ENCODE measurements at regions not wholly inside any gene's neighbourhood (a gene's known extent, or its start where the extent isn't known, plus 50 kb on each side); places are given as distances from the start of the nearest gene placed in this dataset.
A peak's percentile ranks its signal among the peaks of the same experiment; 100 is the strongest.
"Not testable (repeated sequence)": the region's sequence is repeated elsewhere in the genome, so short reads cannot be mapped to it uniquely, and the experiment has no call there.

DNA sequence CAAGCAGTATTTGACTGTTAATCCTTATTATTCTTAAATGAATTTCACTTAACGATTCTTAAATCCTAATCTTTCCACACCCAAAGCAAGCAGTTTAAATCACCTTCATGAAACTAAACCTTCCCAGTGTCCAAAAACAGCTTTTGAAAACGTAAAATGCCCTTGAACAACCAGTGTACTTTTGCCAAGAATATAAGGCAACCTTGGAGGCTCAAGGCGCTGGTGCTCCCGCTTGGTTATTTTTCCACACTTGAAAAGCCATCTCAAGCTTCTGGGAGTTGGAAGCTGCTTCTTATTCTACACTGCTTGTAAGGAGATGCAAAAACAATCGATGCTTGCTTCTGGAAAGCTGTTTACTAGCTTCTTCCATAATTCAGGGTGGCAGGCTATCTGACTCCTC, 625.7 kb downstream of the HTR1B start:
- Histone ChIP-seq H3K4me3 (no peak overlapping the region), H3K4me1 (no peaks in the 10 kb centered on the region), H3K27ac (no peak overlapping the region), H3K9me3 (no peaks in the 10 kb centered on the region), H3K36me3 (no peaks in the 10 kb centered on the region), H3K27me3 (no peaks in the 10 kb centered on the region)
- TF ChIP-seq POLR2A (IDR thresholded peaks at IDR 0.05), result no peak
- no peak for DNase-seq

DNA sequence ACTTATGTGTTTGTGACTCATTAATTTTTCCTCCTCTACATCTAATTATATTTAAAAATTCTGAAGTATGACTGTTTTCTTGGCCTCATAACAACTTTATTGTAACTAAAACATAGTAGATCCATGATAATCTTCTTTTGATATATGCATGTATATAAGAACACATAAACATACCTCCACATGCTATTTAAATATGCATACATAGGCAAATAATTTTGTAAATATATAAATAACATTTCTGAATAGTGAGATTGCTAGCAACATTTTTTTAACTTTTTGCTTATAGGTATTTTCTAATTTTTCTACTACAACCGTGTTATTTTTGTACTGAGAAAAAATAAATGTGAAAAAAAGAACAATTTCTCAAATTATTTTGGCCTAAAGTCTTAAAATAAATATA, 627.6 kb downstream of the HTR1B start:
- DNase-seq, result no peak
- Histone ChIP-seq H3K36me3 (no peaks in the 10 kb centered on the region), H3K27me3 (no peaks in the 10 kb centered on the region), H3K4me1 (no peaks in the 10 kb centered on the region), H3K4me3 (no peak overlapping the region), H3K27ac (no peak overlapping the region), H3K9me3 (no peaks in the 10 kb centered on the region)
- no peak for TF ChIP-seq POLR2A (IDR thresholded peaks at IDR 0.05)
- TF ChIP-seq, protein P1, sequence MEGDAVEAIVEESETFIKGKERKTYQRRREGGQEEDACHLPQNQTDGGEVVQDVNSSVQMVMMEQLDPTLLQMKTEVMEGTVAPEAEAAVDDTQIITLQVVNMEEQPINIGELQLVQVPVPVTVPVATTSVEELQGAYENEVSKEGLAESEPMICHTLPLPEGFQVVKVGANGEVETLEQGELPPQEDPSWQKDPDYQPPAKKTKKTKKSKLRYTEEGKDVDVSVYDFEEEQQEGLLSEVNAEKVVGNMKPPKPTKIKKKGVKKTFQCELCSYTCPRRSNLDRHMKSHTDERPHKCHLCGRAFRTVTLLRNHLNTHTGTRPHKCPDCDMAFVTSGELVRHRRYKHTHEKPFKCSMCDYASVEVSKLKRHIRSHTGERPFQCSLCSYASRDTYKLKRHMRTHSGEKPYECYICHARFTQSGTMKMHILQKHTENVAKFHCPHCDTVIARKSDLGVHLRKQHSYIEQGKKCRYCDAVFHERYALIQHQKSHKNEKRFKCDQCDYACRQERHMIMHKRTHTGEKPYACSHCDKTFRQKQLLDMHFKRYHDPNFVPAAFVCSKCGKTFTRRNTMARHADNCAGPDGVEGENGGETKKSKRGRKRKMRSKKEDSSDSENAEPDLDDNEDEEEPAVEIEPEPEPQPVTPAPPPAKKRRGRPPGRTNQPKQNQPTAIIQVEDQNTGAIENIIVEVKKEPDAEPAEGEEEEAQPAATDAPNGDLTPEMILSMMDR (IDR thresholded peaks at IDR 0.05), result no peak

DNA sequence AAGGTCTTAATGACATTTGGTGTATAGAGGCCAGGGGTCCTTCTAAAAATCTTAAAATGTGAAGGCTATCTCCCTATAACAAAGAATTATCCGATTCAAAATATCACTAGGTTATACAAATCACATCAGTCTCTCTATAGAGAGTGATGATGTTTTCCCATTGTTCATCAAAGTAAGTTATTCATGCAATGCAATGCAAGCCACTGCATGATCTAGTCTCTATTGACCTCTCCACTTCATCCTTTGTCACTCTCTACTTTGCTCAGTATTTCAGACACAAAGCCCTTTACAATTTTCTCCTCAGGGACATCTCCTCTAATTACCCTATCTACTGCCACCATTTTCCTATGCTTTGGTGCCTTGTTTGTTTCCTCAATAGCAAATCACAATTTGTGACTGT, 628.0 kb downstream of the HTR1B start:
- Histone ChIP-seq H3K9me3 (no peaks in the 10 kb centered on the region), H3K4me3 (no peak overlapping the region), H3K36me3 (no peaks in the 10 kb centered on the region), H3K27ac (no peak overlapping the region), H3K4me1 (no peaks in the 10 kb centered on the region), H3K27me3 (no peaks in the 10 kb centered on the region)
- TF ChIP-seq POLR2A (IDR thresholded peaks at IDR 0.05), result no peak
- TF ChIP-seq, protein P1 (IDR thresholded peaks at IDR 0.05), result no peak
- DNase-seq, result no peak

DNA sequence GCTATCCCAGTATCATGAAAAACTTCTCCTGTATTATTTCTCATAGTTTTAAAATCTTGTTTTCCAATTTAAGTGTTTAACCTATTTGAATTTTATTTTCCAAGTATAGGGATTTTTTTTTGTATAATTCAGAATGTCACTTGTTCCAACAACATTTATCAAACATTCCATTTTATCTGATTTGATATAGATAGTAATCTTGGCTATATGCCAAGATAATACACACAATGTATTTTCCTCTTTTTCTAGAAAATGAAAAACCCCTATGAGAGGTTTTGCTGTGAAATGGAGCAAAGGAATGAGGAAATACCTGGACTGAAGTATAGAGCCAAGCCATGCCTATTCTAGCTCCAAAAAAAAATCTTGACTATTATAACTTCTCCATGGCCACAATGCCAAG, 628.9 kb downstream of the HTR1B start:
- TF ChIP-seq, protein P1 (IDR thresholded peaks at IDR 0.05), result no peak
- no peak for TF ChIP-seq POLR2A (IDR thresholded peaks at IDR 0.05)
- H3K4me3 ChIP-seq, result no peak overlapping the region

DNA sequence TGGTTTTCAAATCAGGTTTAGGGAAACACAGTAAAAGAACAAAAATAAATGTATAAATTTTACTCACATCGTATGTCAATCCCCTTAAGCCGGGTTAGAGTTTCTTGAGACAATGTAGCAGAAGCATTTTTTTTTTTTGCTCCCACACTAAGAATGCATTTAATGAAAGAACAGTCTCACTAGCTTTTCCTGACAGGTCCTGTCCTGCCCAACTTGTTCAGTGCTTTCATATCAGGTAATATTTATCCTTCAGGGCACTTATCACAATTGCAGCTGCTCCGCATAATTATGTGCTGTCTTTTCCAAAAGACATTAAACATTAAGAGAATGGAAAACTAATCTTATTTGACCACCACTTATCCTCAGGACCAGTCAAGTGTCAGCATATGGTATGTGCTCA, 632.0 kb downstream of the HTR1B start:
- Histone ChIP-seq H3K27ac (no peak overlapping the region), H3K4me3 (no peak overlapping the region), H3K27me3 (no peaks in the 10 kb centered on the region), H3K4me1 (no peaks in the 10 kb centered on the region), H3K9me3 (peaks cover 0 to 4% (median 0%) of the 10 kb centered on the region in 4 donors), H3K36me3 (no peaks in the 10 kb centered on the region)
- DNase-seq, result no peak
- TF ChIP-seq, protein P1 (IDR thresholded peaks at IDR 0.05), result no peak
- no peak for TF ChIP-seq POLR2A (IDR thresholded peaks at IDR 0.05)

More for the DNA sequence above, 628.9 kb downstream of the HTR1B start:
- H3K4me1 ChIP-seq, result no peaks in the 10 kb centered on the region
- peaks cover 0 to 2% (median 0%) of the 10 kb centered on the region in 4 donors for H3K9me3 ChIP-seq
- H3K27me3 ChIP-seq, result no peaks in the 10 kb centered on the region
- no peak for DNase-seq
- H3K27ac ChIP-seq, result no peak overlapping the region
- no peaks in the 10 kb centered on the region for H3K36me3 ChIP-seq

DNA sequence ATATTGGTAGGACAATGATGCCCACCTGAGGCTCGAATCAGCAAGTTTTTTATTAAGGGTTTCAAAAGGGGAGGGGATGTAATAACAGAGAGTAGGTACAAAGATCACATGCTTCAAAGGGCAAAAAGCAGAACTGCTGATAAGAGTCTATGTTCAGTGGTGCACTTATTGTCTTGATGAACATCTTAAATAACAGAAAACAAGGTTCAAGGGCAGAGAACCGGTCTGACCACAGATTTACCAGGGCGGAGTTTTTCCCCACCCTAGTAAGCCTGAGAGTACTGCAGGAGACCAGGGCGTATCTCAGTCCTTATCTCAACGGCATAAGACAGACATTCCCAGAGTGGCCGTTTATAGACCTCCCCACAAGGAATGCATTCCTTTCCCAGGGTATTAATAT, 639.7 kb downstream of the HTR1B start:
- not testable (repeated sequence) for H3K27me3 ChIP-seq, H3K4me1 ChIP-seq, H3K4me3 ChIP-seq, H3K36me3 ChIP-seq
- DNase-seq, result peak in 1 of 3 donors; percentile 56
- peak overlapping the region in 1 of 4 donors; percentile 28 for H3K27ac ChIP-seq
- H3K9me3 ChIP-seq, result peaks cover 0 to 20% (median 0%) of the 10 kb centered on the region in 4 donors

DNA sequence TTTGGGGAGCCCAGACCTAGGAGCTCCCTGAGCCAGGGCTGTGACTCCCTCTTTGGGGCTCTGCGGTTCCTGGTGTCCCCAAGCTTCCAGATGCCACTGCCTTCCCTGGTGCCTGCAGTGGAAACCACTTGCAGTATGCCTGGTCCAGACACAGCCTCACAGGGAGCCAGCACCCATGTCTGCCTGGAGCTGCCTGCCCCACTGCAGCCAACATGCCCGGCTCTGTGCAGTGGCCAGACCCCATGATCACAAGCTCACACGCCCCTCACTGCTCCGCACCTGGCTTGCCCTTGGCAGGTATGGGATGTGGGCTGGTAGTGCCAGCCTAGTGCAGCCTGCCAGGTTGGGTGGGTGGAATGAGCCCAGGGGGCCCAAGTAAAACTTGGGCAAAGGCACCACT, 644.8 kb downstream of the HTR1B start:
- Histone ChIP-seq H3K4me3 (no peak overlapping the region), H3K4me1 (no peaks in the 10 kb centered on the region), H3K36me3 (no peaks in the 10 kb centered on the region), H3K9me3 (peaks cover 0 to 9% (median 0%) of the 10 kb centered on the region in 4 donors), H3K27me3 (no peaks in the 10 kb centered on the region), H3K27ac (no peak overlapping the region)
- DNase-seq, result no peak
- TF ChIP-seq, protein P1 (IDR thresholded peaks at IDR 0.05), result no peak
- no peak for TF ChIP-seq POLR2A (IDR thresholded peaks at IDR 0.05)

Measured in Peyer's patch (tissue), 4 donors.